Gastroesophageal sphincter (tissue), 3 donors: ENCODE measurements at regions not wholly inside any gene's neighbourhood (a gene's known extent, or its start where the extent isn't known, plus 50 kb on each side); places are given as distances from the start of the nearest gene placed in this dataset.

ENCODE experiments used
- CTCF ChIP-seq, 4 experiments: fragments of 200-600 bp in 2 of 4; fragments of 450-650 bp in 2 of 4; sonication (generic) in 1 of 4; IDR thresholded peaks; one replicate each; pipeline ENCODE4 v1.5.1; 2017 to 2019; ENCODE audit warnings: antibody characterized with exemption in 4 of 4, mild to moderate bottlenecking in 2 of 4, moderate library complexity in 2 of 4
- POLR2A ChIP-seq, 2 donors: fragments of 450-650 bp; IDR thresholded peaks; one replicate each; pipeline ENCODE4 v1.6.1; 2017; ENCODE audit warnings: antibody characterized with exemption in 2 of 2, mild to moderate bottlenecking in 2 of 2, moderate library complexity in 1 of 2
- POLR2AphosphoS5 ChIP-seq: sonication (generic); formaldehyde crosslinking; IDR thresholded peaks from one replicate; pipeline ENCODE4 v1.6.1; 2017; ENCODE audit warnings: antibody characterized with exemption

DNA sequence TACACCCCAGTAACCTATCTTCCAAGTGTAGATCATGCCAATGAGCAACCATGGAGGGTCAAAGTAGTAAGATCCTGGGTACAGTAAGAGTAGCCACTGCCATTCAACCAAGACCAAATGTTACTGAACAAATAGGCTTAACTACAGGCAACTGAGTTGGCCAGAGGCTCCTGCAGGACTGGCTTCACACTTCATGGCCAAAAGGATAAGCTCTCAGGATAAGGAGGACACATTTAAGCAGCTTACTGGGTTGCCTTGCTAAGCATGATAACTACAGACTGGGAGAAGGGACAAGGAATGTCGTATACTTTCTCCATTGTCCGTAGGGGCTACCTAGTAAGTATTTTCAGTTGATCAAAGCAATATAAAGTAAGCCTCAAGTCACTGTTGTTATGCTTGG is 174.7 kb downstream of the INO80D start:
- TF ChIP-seq CTCF (IDR thresholded peaks at IDR 0.05): no peak
- no peak for TF ChIP-seq POLR2A (IDR thresholded peaks at IDR 0.05)
- no peak for TF ChIP-seq POLR2AphosphoS5
